ENCODE measurements at regions not wholly inside any gene's neighbourhood (a gene's known extent, or its start where the extent isn't known, plus 50 kb on each side); places are given as distances from the start of the nearest gene placed in this dataset.

GRCh38 chr14:86826661-86827060 is 1166.3 kb downstream of the GALC start:
- Mint-ChIP-seq H3K4me1 (ENCODE audit: low read depth, unreplicated experiment) (no peaks in the 10 kb centered on the region), H3K36me3 (ENCODE audit: unreplicated experiment) (no peaks in the 10 kb centered on the region), H3K4me3 (ENCODE audit: unreplicated experiment) (no peak overlapping the region), H3K27me3 (ENCODE audit: unreplicated experiment) (peaks cover under 1% of the 10 kb centered on the region), H3K9me3 (ENCODE audit: unreplicated experiment) (no peaks in the 10 kb centered on the region), H3K27ac (ENCODE audit: unreplicated experiment) (no peak overlapping the region)
- no peak for DNase-seq
- no peak for TF ChIP-seq CTCF (IDR thresholded peaks at IDR 0.05; ENCODE audit: partially characterized antibody, unreplicated experiment)

- Mint-ChIP-seq H3K27me3 (ENCODE audit: unreplicated experiment) (no peaks in the 10 kb centered on the region), H3K9me3 (ENCODE audit: unreplicated experiment) (no peaks in the 10 kb centered on the region), H3K4me3 (ENCODE audit: unreplicated experiment) (no peak overlapping the region), H3K36me3 (ENCODE audit: unreplicated experiment) (no peaks in the 10 kb centered on the region), H3K27ac (ENCODE audit: unreplicated experiment) (no peak overlapping the region), H3K4me1 (ENCODE audit: low read depth, unreplicated experiment) (no peaks in the 10 kb centered on the region)
- DNase-seq, result no peak
- TF ChIP-seq CTCF (IDR thresholded peaks at IDR 0.05; ENCODE audit: partially characterized antibody, unreplicated experiment), result no peak
Measured at GRCh38 chr14:86824167-86824566, 1168.8 kb downstream of the GALC start.

- Mint-ChIP-seq H3K27me3 (ENCODE audit: unreplicated experiment) (no peaks in the 10 kb centered on the region), H3K27ac (ENCODE audit: unreplicated experiment) (no peak overlapping the region), H3K4me1 (ENCODE audit: low read depth, unreplicated experiment) (no peaks in the 10 kb centered on the region), H3K9me3 (ENCODE audit: unreplicated experiment) (no peaks in the 10 kb centered on the region), H3K4me3 (ENCODE audit: unreplicated experiment) (no peak overlapping the region), H3K36me3 (ENCODE audit: unreplicated experiment) (no peaks in the 10 kb centered on the region)
- DNase-seq, result no peak
- no peak for TF ChIP-seq CTCF (IDR thresholded peaks at IDR 0.05; ENCODE audit: partially characterized antibody, unreplicated experiment)
Measured at GRCh38 chr14:86823581-86823980, 1169.4 kb downstream of the GALC start.

GRCh38 chr14:86815341-86815740 is 1177.6 kb downstream of the GALC start:
- no peak for DNase-seq
- no peaks in the 10 kb centered on the region for H3K27me3 Mint-ChIP-seq (ENCODE audit: unreplicated experiment)
- no peak for TF ChIP-seq CTCF (IDR thresholded peaks at IDR 0.05; ENCODE audit: partially characterized antibody, unreplicated experiment)
- H3K4me1 Mint-ChIP-seq (ENCODE audit: low read depth, unreplicated experiment), result no peaks in the 10 kb centered on the region
- H3K9me3 Mint-ChIP-seq (ENCODE audit: unreplicated experiment), result peaks cover 4% of the 10 kb centered on the region
- peaks cover 13% of the 10 kb centered on the region for H3K36me3 Mint-ChIP-seq (ENCODE audit: unreplicated experiment)
- no peak overlapping the region for H3K27ac Mint-ChIP-seq (ENCODE audit: unreplicated experiment)
- no peak overlapping the region for H3K4me3 Mint-ChIP-seq (ENCODE audit: unreplicated experiment)

- H3K27ac Mint-ChIP-seq (ENCODE audit: unreplicated experiment), result no peak overlapping the region
- H3K9me3 Mint-ChIP-seq (ENCODE audit: unreplicated experiment), result no peaks in the 10 kb centered on the region
- DNase-seq, result no peak
- TF ChIP-seq CTCF (IDR thresholded peaks at IDR 0.05; ENCODE audit: partially characterized antibody, unreplicated experiment), result no peak
- peaks cover 2% of the 10 kb centered on the region for H3K4me1 Mint-ChIP-seq (ENCODE audit: low read depth, unreplicated experiment)
- no peaks in the 10 kb centered on the region for H3K27me3 Mint-ChIP-seq (ENCODE audit: unreplicated experiment)
- no peaks in the 10 kb centered on the region for H3K36me3 Mint-ChIP-seq (ENCODE audit: unreplicated experiment)
- no peak overlapping the region for H3K4me3 Mint-ChIP-seq (ENCODE audit: unreplicated experiment)
Measured at GRCh38 chr14:86802726-86803125, 1190.3 kb downstream of the GALC start.

All from glutamatergic neuron (in vitro differentiated cells).